HG02938 (cell line): ENCODE measurements at regions not wholly inside any gene's neighbourhood (a gene's known extent, or its start where the extent isn't known, plus 50 kb on each side); places are given as distances from the start of the nearest gene placed in this dataset.
A peak's percentile ranks its signal among the peaks of the same experiment; 100 is the strongest.
"Not testable (repeated sequence)": the region's sequence is repeated elsewhere in the genome, so short reads cannot be mapped to it uniquely, and the experiment has no call there.

Experiments
- ATAC-seq: cut with Tn5 transposase; IDR thresholded peaks from one replicate; pipeline ENCODE4 v1.9.1; 2021; ENCODE audit warnings: mild to moderate bottlenecking, moderate library complexity; ENCODE audit not compliant: unreplicated experiment

GRCh38 chr3:90180096-90180495 lies 1072.7 kb downstream of the EPHA3 start:
- no peak for ATAC-seq

GRCh38 chr3:90180543-90180942 lies 1073.1 kb downstream of the EPHA3 start:
- no peak for ATAC-seq

GRCh38 chr3:90182291-90182976 lies 1075.0 kb downstream of the EPHA3 start:
- ATAC-seq, result peak; percentile 83

- ATAC-seq, result no peak
These were observed 1077.4 kb downstream of the EPHA3 start for GRCh38 chr3:90184861-90185260.

- ATAC-seq, result not testable (repeated sequence)
These were observed 1090.0 kb downstream of the EPHA3 start for GRCh38 chr3:90197383-90197782.

GRCh38 chr3:90202931-90203330 lies 1095.5 kb downstream of the EPHA3 start:
- ATAC-seq, result not testable (repeated sequence)

- ATAC-seq, result not testable (repeated sequence)
These were observed 1099.1 kb downstream of the EPHA3 start for GRCh38 chr3:90206482-90206881.

- ATAC-seq, result not testable (repeated sequence)
These were observed 1100.1 kb downstream of the EPHA3 start for GRCh38 chr3:90207353-90208097.

- ATAC-seq, result no peak
These were observed 1114.5 kb downstream of the EPHA3 start for GRCh38 chr3:90221900-90222299.

- ATAC-seq, result no peak
These were observed 1134.1 kb downstream of the EPHA3 start for GRCh38 chr3:90241481-90241880.

GRCh38 chr3:90253131-90253530 lies 1145.7 kb downstream of the EPHA3 start:
- ATAC-seq, result no peak

- no peak for ATAC-seq
These were observed 1154.3 kb downstream of the EPHA3 start for GRCh38 chr3:90261481-90262433.
